NCI-H2196 treated with DMSO at 0.1 percent for 48 hours (cell line): ENCODE measurements at regions not wholly inside any gene's neighbourhood (a gene's known extent, or its start where the extent isn't known, plus 50 kb on each side); places are given as distances from the start of the nearest gene placed in this dataset.
"Not testable (repeated sequence)": the region's sequence is repeated elsewhere in the genome, so short reads cannot be mapped to it uniquely, and the experiment has no call there.

Source experiments
- DNase-seq: peaks from one replicate; lab custom pipeline; 2025; ENCODE audit not compliant: unreplicated experiment; lab: John Stamatoyannopoulos, UW

DNA sequence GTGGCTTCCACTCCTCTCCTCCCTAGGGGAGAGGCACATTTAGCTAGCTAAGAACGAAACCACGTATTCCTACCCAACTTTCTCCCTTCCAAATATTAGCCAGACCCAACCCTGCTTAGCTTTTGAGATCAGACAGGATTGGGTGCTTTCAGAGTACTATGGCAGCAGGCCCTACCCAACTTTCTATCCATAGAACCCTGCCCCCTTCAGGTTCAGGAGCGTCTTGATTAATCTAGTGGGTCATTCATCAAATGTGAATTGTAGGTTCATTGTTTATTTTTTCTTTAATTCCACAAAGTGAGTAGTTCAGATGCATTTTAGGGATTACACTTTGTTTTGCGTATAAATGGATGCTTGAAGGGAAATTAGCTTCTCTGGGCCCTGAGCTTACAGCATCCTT, 188.3 kb downstream of the MIB1 start:
- no peak for DNase-seq

DNA sequence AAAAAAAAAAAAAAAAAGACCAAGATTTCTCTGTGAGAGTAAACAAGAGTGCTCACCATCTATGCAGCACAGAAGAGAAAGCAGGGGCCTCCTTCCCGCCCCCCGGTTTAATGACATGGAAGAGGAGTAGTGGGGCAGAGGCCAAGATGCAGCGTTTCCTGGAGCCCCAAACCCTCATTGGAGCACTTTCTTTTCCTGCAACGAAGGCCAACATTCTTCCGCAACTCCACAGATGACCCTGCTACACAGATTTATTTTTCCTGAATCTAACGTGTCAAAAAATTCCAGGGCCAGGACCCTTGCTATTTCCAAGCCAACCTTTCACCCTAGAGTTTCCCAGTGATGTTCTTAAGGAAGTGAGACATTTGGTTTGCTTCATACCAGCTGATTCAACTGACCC, 189.6 kb downstream of the MIB1 start:
- no peak for DNase-seq

DNA sequence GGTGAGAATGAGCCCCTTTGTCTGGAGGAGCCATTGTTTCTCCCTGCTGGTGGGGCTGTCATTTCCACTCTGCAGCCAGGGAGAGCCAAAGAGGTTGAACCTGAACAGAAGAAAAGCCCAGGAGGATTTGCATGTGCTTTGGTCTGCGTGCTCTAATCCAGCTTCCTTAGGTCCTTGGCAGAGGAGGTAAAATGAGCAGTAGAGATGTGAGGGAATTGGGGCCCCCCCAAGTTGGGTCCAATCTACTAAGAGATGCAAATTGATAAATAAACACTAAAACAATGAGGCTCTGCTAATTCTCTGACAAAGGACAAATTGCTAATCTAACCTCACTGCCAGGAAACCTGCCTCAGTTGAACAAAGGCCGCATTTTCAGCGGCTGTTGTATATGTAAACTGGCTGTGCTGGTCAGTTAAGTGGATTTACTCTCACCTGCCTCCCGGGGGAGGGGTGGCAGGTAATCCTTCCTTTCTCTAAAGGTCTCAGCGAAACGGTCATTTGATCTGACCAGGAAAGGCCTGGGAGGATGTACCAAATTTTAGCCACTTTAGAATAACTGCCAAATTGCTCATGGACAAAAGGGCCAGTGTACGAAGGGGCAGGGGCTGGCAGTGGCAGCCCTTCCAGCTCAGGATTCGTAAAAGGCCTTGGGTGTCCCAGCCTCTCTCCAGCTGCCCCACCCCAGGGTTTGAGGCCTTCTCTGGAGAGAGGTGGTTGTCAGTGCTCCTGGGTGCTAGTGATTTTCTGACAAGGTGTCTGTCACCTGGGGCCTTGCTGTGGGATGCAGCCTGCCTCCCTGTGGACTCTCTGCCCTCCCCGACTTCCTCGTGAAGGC, 193.6 kb downstream of the MIB1 start:
- peak; percentile 20 for DNase-seq

DNA sequence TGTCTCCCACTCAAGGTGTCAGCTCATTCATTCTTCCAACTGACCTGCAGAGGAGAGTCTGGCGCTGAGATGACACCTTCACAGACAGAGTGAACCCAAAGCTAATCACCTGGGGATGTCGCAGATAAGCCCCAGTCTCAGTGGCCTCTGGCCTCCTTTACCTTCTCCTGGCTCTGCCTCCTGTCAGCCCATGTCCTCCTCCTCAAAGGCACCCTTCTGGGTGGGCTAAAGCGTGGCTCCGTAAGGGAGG, 194.1 kb downstream of the MIB1 start:
- DNase-seq = no peak

DNA sequence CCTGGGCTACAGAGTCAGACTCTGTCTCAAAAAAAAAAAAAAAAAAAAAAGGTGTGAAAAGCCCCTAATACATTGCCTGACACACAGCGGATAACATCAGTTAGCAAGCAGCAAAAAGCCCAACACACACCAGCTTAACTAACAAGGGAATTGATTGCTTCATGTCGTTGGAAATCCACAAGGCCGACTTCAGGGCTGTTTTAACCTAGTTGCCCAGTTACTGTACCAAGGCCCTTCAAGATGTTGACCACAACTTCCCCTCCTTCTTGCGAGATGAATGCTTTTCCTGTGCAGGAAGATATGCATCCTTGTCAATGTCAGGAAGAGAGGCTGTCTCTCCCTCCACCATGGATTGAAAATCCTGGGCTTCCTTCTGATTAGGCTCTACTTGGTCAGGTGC, 202.9 kb downstream of the MIB1 start:
- DNase-seq = no peak

DNA sequence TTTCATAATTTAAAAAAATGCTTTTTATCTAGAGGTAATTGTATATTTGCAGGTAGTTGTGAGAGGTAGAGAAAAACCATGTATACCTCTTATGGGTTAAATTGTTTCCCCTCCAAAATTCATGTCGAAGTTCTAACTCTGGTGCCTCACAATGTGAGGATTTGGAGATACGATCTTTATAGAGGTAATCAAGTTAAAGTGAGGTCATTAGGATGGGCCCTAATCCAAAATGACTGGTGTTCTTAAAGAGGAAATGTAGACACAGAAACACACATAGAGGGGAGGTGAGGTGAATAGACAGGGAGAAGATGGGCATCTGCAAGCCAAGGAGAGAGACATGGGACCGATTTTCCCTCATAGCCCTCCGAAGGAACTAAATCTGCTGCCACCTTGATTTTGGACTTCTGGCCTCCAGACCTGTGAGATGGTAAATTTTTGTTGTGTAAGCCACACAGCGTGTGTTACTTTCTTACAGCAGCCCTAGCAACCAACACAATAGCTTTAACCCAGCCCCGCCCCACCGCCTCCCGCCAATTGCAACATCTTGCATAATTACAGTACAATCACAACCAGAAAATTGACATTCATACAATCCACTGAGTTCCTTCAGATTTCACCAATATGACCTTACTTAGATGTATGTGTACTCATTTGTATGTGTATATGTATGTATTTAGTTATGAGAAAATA, 208.9 kb downstream of the MIB1 start:
- DNase-seq = no peak

DNA sequence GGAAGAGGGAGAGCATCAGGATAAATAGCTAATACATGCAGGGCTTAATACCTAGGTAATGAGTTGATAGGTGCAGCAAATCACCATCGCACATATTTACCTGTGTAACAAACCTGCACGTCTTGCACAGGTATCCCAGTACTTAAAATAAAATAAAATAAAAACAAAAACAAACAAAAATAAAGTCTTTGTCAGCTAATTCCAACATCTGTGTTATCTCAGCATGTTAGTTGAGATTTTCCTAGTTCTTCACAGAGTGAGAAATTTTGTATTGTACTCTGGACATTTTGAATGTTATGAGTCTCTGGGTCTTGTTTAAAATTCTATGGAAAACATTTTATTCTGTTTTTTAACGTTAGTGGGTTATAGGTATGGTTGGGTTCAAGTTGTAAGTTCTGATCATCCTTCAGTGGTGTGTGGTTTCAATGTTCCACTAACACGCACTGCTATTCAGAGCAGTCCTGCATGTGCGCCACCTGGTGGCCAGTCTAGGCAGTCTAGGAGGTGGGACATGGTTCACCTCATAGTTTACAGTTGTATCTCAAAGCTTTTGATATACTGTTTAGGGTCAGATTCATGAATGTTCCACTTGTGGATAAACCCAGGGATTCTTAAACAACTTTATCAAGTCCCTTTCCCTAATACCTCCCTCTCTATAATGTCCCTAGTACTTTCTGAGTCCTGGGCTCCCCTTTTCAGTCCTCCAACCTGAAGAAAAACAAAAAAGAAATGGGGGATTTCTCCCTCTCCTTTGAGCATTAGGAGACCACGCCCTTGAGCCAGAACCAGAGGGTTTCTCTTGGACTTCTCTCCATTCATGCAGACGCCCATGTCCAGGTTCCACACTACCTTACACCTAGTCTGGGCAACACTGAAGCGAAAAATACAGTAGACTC, 213.4 kb upstream of the GATA6 start:
- DNase-seq = peak; percentile 40

DNA sequence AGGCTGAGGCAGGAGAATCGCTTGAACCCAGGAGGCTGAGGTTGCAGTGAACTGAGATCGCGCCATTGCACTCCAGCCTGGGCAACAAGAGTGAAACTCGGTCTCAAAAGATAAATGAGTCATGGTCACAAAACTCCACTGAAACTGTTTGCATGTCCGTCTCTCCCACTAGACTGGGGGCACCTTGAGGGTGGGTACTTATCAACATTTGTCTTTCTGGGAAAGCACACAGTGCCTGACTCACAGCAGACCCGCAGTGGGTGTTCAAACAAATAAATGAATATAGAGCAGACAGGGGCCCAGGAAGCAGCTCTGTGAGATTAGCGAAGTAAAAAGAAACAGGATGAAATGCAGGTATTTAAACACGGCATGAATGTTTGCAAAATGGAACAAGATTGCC, 211.1 kb upstream of the GATA6 start:
- DNase-seq = no peak

DNA sequence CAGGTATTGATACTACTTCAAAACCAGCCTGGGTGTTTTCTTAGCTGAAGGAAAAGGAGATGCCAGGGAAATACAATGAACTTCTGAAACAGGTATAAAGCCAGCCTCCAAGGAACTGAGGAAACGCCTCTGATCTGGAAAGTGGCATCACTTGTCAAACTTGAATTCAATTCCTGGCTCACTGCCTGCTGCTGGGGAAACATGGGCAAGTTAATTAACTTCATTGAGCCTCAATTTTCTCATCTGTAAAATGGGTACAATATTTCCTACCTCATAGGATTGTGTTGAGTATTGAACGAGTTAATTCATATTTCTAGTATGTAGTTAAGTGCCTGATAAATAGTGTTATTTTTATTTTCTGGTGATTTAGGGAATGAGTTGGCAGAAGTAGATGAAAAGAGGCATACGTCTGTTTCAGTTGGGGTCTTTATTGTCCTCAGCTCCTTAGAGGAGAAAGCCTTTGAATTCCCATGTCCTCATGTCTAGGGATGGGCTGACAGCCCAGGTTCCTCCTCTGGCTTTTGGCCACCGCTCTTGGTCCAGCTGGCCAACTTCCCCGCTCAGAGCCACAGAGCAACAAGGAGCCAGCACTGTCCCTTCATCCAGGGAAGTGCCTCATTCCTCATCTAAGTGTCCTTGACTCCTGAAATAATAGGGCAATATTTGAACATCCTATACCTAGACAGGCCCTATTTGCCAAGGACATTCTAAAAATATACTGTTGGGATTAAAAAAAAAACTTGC, 210.5 kb upstream of the GATA6 start:
- DNase-seq = no peak

DNA sequence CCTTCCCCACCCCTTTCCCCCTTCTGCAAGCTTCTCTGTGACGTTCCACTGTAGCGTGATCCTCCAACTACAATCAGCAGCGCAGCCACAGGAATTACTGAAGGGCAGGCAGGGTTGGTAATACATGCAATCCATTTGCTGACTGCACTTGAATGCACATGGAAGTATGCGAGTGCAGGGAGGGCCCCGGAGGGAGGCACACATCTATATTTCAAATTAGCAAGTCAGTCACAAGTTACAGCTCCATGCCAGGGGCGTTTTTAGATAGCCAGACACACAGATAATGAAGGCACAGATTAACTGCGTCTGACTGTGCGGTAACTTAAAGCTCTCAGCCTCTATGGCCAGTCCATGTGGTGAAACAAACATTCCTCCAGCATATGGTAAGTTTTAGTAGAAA, 209.2 kb upstream of the GATA6 start:
- no peak for DNase-seq

DNA sequence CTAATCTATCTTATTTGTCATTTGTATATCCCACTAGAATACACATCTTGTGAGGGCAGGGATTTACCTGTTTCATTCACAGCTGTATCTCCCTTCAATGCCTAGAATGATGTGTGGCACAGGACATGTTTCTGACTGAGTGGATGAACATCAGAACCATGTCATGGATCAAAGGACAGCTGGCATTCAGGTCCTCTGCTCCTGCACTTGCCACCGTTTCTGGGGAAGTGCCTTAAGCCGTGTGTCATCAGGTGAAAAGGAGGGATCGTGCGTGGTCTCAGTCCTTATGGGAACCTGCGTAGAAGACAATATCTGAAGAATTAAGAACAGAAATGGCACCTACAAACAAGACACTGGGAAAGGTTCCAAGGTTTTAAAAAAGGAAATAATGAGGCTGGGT, 206.1 kb upstream of the GATA6 start:
- no peak for DNase-seq

DNA sequence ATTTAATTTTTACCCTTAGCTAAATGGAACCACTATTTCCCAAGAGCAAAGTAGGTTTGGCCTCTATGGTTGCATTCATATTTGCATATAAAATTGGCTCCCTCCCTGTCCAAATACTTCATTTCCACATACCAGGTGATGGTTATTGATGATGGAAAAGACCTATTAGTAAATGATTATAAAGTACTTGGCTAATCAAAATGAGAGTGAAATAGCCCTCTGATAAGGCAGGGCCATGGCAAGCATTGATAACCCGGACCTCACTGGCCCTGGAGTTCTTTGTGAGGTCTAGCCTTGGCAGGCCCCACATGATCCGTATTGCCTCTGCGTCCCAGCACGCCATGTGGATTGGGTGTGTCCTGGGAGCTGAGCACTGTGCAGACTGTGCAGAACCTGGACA, 201.1 kb upstream of the GATA6 start:
- no peak for DNase-seq

DNA sequence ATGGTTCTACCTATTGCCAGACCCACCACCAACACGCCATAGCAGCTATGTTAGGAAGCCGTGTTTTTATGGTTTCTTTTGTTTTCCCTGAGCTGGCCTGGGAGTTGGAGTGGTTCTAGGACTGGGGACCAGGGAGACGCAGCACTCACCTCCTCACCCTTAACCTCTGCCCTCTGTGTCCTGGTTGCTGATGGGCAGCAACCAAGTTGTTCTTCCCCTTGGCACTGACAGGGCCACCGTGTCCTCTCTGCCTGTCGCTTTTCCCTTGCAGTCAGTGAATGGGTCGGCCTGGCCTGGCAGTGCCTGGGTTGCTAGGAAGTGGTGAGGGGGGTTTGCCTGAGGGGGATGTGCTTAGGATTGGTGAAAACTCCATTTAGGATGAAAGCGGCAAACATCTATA, 197.1 kb upstream of the GATA6 start:
- no peak for DNase-seq

DNA sequence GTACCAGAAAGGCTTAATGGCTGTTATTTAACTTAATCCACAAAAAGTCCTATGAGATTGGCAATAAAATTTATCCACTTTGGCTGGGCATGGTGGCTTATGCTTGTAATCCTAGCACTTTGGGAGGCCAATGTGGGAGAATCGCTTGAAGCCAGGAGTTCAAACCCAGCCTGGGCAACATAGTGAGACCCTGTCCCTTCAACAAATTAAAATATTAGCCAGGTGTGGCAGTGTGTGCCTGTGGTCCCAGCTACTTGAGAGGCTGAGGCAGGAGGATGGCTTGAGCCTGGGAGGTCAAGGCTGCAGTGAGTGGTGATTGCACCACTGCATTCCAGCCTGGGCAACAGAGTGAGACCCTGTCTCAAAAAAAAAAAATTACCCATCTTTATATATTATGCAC, 193.4 kb upstream of the GATA6 start:
- not testable (repeated sequence) for DNase-seq

DNA sequence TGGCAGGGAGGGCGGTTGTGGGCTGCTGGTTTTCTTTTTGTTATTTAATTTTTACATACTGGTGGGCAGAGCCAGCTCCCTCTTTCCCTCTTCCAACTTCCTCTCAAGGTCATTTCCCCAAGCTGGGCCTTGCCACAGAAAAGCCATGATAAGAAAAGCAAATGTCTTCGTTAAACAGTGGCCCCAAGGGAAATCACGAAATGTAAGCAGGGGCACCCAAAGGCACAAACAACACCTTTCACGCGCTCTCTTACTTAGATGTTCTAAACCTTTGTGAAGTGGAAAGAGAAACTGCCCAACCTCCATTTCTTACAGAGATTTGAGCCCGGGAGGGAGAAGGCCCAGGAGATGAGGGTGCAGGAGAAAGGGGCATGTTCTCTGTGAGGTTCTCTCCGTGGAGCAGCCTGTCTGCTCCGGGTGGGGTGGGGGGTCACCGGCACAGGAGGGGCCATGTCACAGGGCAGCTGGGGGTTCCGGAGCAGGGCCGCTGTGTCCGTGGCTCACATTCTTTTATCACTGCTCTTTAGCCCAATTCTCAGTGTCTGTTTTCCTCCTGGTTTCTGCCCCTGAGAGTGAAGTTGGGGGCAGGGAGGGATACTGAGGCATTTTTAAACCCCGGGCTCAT, 190.7 kb upstream of the GATA6 start:
- DNase-seq = no peak

DNA sequence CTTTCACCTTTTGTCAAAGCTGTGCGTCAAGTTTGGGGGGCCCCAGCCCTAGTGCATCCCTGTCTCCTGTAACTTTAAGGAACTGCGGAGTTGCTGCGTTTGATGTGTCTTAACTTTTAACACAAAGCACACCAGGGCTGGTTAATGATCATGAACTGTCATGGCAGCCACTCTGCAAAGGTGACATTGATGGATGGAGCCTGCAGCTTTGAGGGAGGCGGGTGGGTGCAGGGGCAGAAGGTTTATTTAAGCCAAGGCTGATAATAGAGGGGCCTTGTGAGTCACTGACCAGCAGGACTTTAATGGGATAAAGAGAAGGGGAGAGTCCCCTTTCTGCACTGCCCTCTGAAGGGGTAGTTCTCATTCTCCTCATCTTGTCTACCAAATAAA, 190.2 kb upstream of the GATA6 start:
- no peak for DNase-seq

DNA sequence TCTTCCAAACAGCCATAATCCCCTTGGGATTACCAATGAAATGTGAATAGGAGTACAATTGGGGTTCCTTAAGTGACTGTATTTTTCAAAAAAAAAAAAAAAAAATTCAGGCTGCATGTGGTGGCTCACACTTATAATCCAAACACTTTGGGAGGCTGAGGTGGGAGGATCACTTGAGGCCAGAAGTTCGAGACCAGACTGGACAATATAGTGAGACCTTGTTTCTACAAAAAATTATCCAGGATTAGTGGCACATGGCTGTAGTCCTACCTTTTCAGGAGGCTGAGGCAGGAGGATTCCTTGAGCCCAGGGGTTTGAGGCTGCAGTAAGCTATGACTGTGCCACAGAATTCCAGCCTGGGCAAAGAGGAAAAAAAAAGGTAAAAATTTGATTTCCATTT, 189.6 kb upstream of the GATA6 start:
- no peak for DNase-seq

DNA sequence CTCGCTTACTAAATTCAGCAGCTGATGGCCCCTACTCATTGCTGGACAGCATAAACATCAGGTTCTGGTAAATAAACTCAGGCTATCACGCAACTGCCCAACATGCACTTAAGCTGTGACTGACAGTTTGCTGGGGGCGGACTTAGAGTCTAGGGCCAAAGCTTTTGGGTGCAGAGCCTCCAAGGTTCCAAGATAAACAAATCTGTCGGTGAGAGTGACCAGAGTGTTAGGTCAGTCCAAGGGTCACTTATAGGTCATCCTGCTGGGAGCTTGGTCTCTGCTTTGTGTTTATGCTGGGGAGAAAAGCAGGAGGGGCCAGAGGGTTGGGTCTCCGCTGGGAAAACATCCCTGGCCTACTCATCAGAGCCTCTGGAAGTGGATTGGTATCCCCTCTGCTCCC, 188.6 kb upstream of the GATA6 start:
- no peak for DNase-seq

DNA sequence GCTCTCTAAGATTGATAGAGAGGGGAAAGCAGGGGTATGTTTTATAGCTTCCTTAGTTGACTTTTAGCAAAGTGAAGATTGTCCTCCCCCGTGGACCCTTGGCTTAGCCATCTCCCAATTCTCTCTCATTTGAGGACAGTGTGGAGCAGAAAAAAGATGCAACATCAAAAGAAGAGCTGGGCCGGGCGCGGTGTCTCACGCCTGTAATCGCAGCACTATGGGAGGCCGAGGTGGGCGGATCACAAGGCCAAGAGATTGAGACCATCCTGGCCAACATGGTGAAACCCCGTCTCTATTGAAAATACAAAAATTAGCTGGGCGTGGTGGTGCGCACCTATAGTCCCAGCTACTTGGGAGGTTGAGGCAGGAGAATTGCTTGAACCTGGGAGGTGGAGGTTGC, 187.9 kb upstream of the GATA6 start:
- DNase-seq = not testable (repeated sequence)

DNA sequence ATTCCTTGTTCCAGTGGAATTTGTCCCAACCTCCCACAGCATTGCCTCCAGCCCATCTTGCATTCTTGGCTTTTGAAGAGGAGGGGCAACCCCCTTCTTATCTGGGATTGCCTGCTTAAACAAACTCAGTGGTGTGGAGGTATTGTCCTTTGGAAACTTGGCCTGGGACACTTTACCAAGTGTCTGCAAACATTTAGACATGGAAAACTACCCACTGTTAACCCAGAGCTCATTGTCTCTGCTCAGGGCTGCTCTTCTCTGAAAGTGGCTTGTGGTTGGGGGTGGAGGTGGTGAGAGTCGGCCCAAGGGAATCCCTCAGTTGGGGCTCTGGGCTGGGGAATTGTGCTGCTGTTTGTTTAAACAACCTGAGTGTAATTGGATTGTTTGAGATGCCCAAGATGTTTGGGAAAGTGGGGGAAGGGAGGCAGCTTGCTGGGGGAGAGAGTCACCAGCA, 178.3 kb upstream of the GATA6 start:
- DNase-seq = no peak

DNA sequence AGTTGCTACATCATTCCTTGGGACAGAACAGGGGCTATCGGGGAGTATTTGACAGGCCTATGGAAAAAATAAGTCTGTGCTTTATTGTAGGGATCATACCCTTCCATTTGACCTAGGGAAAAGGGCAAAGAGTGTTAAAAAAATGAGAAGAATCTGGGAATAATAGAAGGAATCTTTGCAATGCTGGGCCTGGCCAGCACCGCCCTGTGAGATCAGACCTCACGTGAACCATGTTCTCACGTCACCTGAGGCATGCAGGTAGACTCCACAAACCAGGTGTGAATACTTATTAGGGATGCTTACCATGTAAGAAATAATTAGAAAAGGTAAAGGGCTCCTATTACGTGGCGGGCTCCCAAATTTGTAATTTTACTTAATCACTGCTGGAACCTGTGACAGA, 177.5 kb upstream of the GATA6 start:
- no peak for DNase-seq
